Endothelial cell of umbilical vein (primary cell): ENCODE measurements at regions not wholly inside any gene's neighbourhood (a gene's known extent, or its start where the extent isn't known, plus 50 kb on each side); places are given as distances from the start of the nearest gene placed in this dataset.

Source experiments
- BruUV-seq: library from RNA; stranded (reverse); fragments of 400-500 nt; replicated peaks from 2 replicates; lab custom pipeline; 2021; lab: Mats Ljungman, UMichigan
- CTCF ChIA-PET: fragments of 300-600, 350-600 bp; sonication (Branson Sonifier 250); formaldehyde crosslinking; loops from one replicate; lab custom pipeline; 2021; ENCODE audit warnings: antibody characterized with exemption, inconsistent platforms; lab: Charles Lee
- POLR2A ChIA-PET: fragments of 300-600, 350-600 bp; sonication (Branson Sonifier 250); formaldehyde crosslinking; loops from one replicate; lab custom pipeline; 2021; ENCODE audit warnings: antibody characterized with exemption, inconsistent platforms; lab: Charles Lee
- DNase-seq: peaks from one replicate; pipeline ENCODE4 v3.0.0-alpha.2; 2011; ENCODE audit warnings: low read depth, low spot score
- FAIRE-seq: peaks from 2 replicates; lab custom pipeline; 2011; peaks lifted over from hg19 to GRCh38; lab: Jason Lieb, UNC
- H2AFZ ChIP-seq: 2 replicates; pipeline ENCODE4 v1.6.0; 2012; ENCODE audit warnings: low read depth, low read length, control low read depth, inconsistent platforms
- H3K27ac ChIP-seq: 2 replicates; pipeline ENCODE4 v1.5.1; 2011; ENCODE audit warnings: low read depth, mild to moderate bottlenecking, control low read depth, low read length, moderate library complexity; ENCODE audit not compliant: insufficient read depth
- H3K27me3 ChIP-seq, 2 experiments: 2 replicates each; pipeline versions ENCODE4 v1.6.0 to v1.6.1; 2011; ENCODE audit warnings: low read length in 2 of 2, mixed read lengths in 1 of 2; ENCODE audit not compliant: control insufficient read depth in 2 of 2, insufficient read depth in 2 of 2
- H3K36me3 ChIP-seq, 2 experiments: 2 replicates in 1 of 2; 3 replicates in 1 of 2; pipeline ENCODE4 v1.5.1; 2011; ENCODE audit warnings: low read length in 2 of 2, mild to moderate bottlenecking in 1 of 2, moderate library complexity in 1 of 2; ENCODE audit not compliant: control insufficient read depth in 2 of 2, insufficient read depth in 2 of 2; ENCODE audit errors: extremely low read depth in 1 of 2
- H3K4me1 ChIP-seq: 3 replicates; pipeline ENCODE4 v1.5.1; 2011; ENCODE audit warnings: mild to moderate bottlenecking, low read length; ENCODE audit not compliant: control insufficient read depth, insufficient read depth; ENCODE audit errors: extremely low read depth
- H3K4me2 ChIP-seq: 2 replicates; pipeline ENCODE4 v1.6.1; 2011; ENCODE audit warnings: low read length, control low read depth, mixed read lengths; ENCODE audit not compliant: insufficient read depth
- H3K4me3 ChIP-seq, 3 experiments: fragments of 200-600 bp in 1 of 3; sonication (generic), shearing (Covaris generic) in 1 of 3; replicated peaks in 1 of 3; 2 replicates each; pipeline ENCODE4 v1.5.1; 2011 to 2016; ENCODE audit warnings: control low read depth in 3 of 3, low read length in 3 of 3, mild to moderate bottlenecking in 2 of 3, inconsistent platforms in 1 of 3, low read depth in 1 of 3, moderate library complexity in 1 of 3; ENCODE audit not compliant: insufficient read depth in 1 of 3
- H3K79me2 ChIP-seq: 2 replicates; pipeline ENCODE4 v1.6.0; 2012; ENCODE audit warnings: low read length, inconsistent platforms; ENCODE audit not compliant: control insufficient read depth, insufficient read depth
- H3K9ac ChIP-seq: replicated peaks from 2 replicates; pipeline ENCODE3; 2011; ENCODE audit warnings: low read length, control low read depth; ENCODE audit not compliant: insufficient read depth; ENCODE audit errors: extremely low read depth
- H3K9me1 ChIP-seq: replicated peaks from 3 replicates; pipeline ENCODE4 v1.6.0; 2011; ENCODE audit warnings: mild to moderate bottlenecking, low read length; ENCODE audit not compliant: control insufficient read depth, insufficient read depth; ENCODE audit errors: extremely low read depth
- H3K9me3 ChIP-seq: replicated peaks from 2 replicates; pipeline ENCODE4 v1.5.1; 2012; ENCODE audit warnings: low read length, inconsistent platforms; ENCODE audit not compliant: control insufficient read depth, insufficient read depth
- H4K20me1 ChIP-seq: replicated peaks from 2 replicates; pipeline ENCODE3; 2011; ENCODE audit warnings: mild to moderate bottlenecking, low read length; ENCODE audit not compliant: control insufficient read depth, insufficient read depth; ENCODE audit errors: extremely low read depth
- EZH2 ChIP-seq: IDR thresholded peaks from 2 replicates; pipeline ENCODE4 v1.6.1; 2012; ENCODE audit warnings: borderline replicate concordance, low read depth, mild to moderate bottlenecking, moderate library complexity, low read length, inconsistent platforms; ENCODE audit not compliant: severe bottlenecking
- FOS ChIP-seq: IDR thresholded peaks from 2 replicates; pipeline ENCODE4 v1.6.1; 2011; ENCODE audit warnings: mild to moderate bottlenecking, low read length, moderate library complexity, borderline replicate concordance; ENCODE audit not compliant: insufficient read depth
- GATA2 ChIP-seq: IDR thresholded peaks from 2 replicates; pipeline ENCODE4 v1.7.0; 2011; ENCODE audit warnings: low read depth, mild to moderate bottlenecking, moderate library complexity, mixed read lengths, low read length; ENCODE audit not compliant: insufficient read length, insufficient read depth
- JUN ChIP-seq: IDR thresholded peaks from 2 replicates; pipeline ENCODE4 v1.6.1; 2011; ENCODE audit warnings: borderline replicate concordance, low read depth; ENCODE audit not compliant: insufficient read length, insufficient read depth
- MAX ChIP-seq: IDR thresholded peaks from 2 replicates; pipeline ENCODE4 v1.6.1; 2011; ENCODE audit not compliant: insufficient read depth, insufficient read length
- MYC ChIP-seq: IDR thresholded peaks from one replicate; pipeline ENCODE4 v1.6.1; 2011; ENCODE audit warnings: mild to moderate bottlenecking, low read depth, low read length
- POLR2A ChIP-seq: IDR thresholded peaks from 2 replicates; pipeline ENCODE4 v1.6.1; 2012; ENCODE audit warnings: low read depth, mild to moderate bottlenecking, control low read depth, low read length
- POLR2AphosphoS5 ChIP-seq: IDR thresholded peaks from 2 replicates; pipeline ENCODE4 v1.6.1; 2012; ENCODE audit warnings: low read depth, mild to moderate bottlenecking, control low read depth, low read length, moderate library complexity; ENCODE audit not compliant: insufficient read depth
- dilution Hi-C: fragments of 300-500 bp; cut with MboI; formaldehyde crosslinking; loops from one replicate; pipeline ENCODE4 v1.15.0; 2019; ENCODE audit warnings: low sequenced_read_pairs; ENCODE audit not compliant: extremely low pct_ligation_motif_present
- intact Hi-C: fragments of 100-400 bp; cut with micrococcal nuclease; formaldehyde crosslinking; loops from one replicate; pipeline ENCODE4 v1.10.0; 2022
- TF ChIP-seq, protein P1 (sequence below), 2 donors: IDR thresholded peaks; 1 replicate in 1 of 2; 2 replicates in 1 of 2; pipeline ENCODE4 v1.5.1; 2011; ENCODE audit warnings: low read length in 2 of 2, mild to moderate bottlenecking in 2 of 2, moderate library complexity in 2 of 2, control low read depth in 1 of 2, inconsistent platforms in 1 of 2, low read depth in 1 of 2; ENCODE audit not compliant: insufficient read depth in 1 of 2; ENCODE audit errors: extremely low read depth in 1 of 2

DNA sequence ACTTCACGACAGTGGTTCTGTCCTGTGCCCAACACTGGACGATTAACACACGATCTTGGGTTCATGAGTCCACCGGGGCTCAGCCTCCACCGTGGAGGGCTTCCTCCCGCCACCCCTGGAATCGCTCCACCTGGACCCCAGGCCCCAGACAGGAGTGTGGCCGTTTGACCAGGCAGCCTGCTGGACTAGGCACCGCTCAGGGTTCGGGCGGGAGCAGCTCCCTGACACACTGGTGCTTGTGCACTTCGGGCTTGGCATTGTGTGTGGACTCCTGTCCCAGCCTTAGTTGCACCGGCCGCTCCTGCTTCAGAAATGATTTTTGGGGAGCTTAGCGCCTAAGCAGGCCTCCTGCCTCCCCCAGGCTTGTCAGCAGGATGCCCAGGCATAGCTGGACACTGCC, 617.4 kb upstream of the SALL3 start:
- DNase-seq (no peak), FAIRE-seq (no peak)
- H3K9ac ChIP-seq: no peak overlapping the region
- no peaks in the 10 kb centered on the region for H4K20me1 ChIP-seq
- no peak overlapping the region for H3K27ac ChIP-seq
- H2AFZ ChIP-seq: no peak overlapping the region
- no peak overlapping the region for H3K4me2 ChIP-seq
- H3K27me3 ChIP-seq: no peaks in the 10 kb centered on the region
- CTCF ChIA-PET: no interaction called here
- no peaks in the 10 kb centered on the region for H3K79me2 ChIP-seq
- TF ChIP-seq POLR2AphosphoS5 (no peak), JUN (no peak), FOS (no peak), EZH2 (no peak), MYC (no peak), GATA2 (no peak), MAX (no peak), POLR2A (no peak)
- TF ChIP-seq, protein P1, sequence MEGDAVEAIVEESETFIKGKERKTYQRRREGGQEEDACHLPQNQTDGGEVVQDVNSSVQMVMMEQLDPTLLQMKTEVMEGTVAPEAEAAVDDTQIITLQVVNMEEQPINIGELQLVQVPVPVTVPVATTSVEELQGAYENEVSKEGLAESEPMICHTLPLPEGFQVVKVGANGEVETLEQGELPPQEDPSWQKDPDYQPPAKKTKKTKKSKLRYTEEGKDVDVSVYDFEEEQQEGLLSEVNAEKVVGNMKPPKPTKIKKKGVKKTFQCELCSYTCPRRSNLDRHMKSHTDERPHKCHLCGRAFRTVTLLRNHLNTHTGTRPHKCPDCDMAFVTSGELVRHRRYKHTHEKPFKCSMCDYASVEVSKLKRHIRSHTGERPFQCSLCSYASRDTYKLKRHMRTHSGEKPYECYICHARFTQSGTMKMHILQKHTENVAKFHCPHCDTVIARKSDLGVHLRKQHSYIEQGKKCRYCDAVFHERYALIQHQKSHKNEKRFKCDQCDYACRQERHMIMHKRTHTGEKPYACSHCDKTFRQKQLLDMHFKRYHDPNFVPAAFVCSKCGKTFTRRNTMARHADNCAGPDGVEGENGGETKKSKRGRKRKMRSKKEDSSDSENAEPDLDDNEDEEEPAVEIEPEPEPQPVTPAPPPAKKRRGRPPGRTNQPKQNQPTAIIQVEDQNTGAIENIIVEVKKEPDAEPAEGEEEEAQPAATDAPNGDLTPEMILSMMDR (IDR thresholded peaks at IDR 0.05; ENCODE audit: extremely low read depth in 1 of 2, insufficient read depth in 1 of 2, low read depth in 1 of 2, low read length in 2 of 2): no peak
- no peaks in the 10 kb centered on the region for H3K9me1 ChIP-seq
- H3K4me1 ChIP-seq: no peaks in the 10 kb centered on the region
- H3K36me3 ChIP-seq: no peaks in the 10 kb centered on the region
- POLR2A ChIA-PET: no interaction called here
- dilution Hi-C loops (no loop called here), intact Hi-C loops (no loop called here)
- H3K9me3 ChIP-seq: peaks cover 11% of the 10 kb centered on the region
- no peak overlapping the region for H3K4me3 ChIP-seq
- BruUV-seq: no TSS peak
